ENCODE measurements at regions not wholly inside any gene's neighbourhood (a gene's known extent, or its start where the extent isn't known, plus 50 kb on each side); places are given as distances from the start of the nearest gene placed in this dataset.

DNA sequence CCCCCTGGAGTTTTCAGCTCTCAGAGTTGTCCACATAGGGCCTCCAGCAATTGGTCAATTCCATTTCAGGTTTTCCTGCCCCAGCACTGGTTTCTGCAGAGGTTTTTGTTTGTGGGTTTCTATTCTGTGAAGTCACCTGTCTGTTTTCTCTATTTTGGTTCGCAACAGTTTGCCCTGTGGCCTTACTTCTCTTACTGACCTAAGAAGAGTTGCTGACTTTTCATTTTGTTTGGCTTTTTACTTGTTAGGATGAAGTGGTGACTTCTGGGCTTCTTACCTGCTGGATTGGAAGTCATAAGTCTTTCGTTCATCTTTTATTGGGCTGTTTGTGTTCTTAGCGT lies 196.4 kb upstream of the PARP11 start:
- Histone ChIP-seq H3K18ac (ENCODE audit: low read depth, low read length) (no peak overlapping the region), H3K79me1 (ENCODE audit: low read depth in 1 of 2, low read length in 2 of 2) (no peaks in the 10 kb centered on the region), H2BK20ac (ENCODE audit: low read depth, low read length) (no peak overlapping the region), H4K8ac (ENCODE audit: low read depth in 2 of 2, low read length in 2 of 2) (no peak overlapping the region), H2AK5ac (ENCODE audit: low read depth, low read length) (no peak overlapping the region), H2BK120ac (ENCODE audit: low read depth, low read length) (no peak overlapping the region), H3K23ac (ENCODE audit: low read depth, low read length) (no peak overlapping the region), H3K4me1 (ENCODE audit: control insufficient read depth, insufficient read depth, low read length) (no peaks in the 10 kb centered on the region), H3K56ac (ENCODE audit: extremely low read depth, insufficient read depth, low read length) (no peak overlapping the region), H3K27me3 (ENCODE audit: control insufficient read depth, insufficient read depth, low read length) (no peaks in the 10 kb centered on the region), H3K36me3 (ENCODE audit: control insufficient read depth, insufficient read depth, low read length) (no peaks in the 10 kb centered on the region), H4K5ac (ENCODE audit: low read depth, low read length) (no peak overlapping the region), H3K4me2 (ENCODE audit: low read depth, low read length) (no peak overlapping the region), H3K27ac (ENCODE audit: insufficient read depth, low read length) (no peak overlapping the region), H2AFZ (replicated peaks; ENCODE audit: low read length, poor library complexity) (no peak overlapping the region), H2AK9ac (replicated peaks; ENCODE audit: low read depth, low read length, poor library complexity) (no peak overlapping the region), H3K14ac (replicated peaks; ENCODE audit: low read depth, low read length) (no peak overlapping the region), H2BK5ac (ENCODE audit: low read depth, low read length, poor library complexity, severe bottlenecking) (no peak overlapping the region), H3K9ac (ENCODE audit: low read depth, low read length) (no peak overlapping the region), H3K4ac (ENCODE audit: low read depth, low read length) (no peak overlapping the region), H3K9me3 (ENCODE audit: control insufficient read depth, insufficient read depth, low read length) (no peaks in the 10 kb centered on the region), H3K9me1 (ENCODE audit: insufficient read depth, low read length) (no peaks in the 10 kb centered on the region), H2BK15ac (ENCODE audit: low read depth, low read length) (no peak overlapping the region), H4K91ac (ENCODE audit: insufficient read depth, low read depth, low read length) (no peak overlapping the region), H3K4me3 (ENCODE audit: insufficient read depth, low read depth, low read length) (no peak overlapping the region), H4K20me1 (ENCODE audit: insufficient read depth, low read length) (no peaks in the 10 kb centered on the region)
- DNase-seq = no peak
- dilution Hi-C loops (cut with HindIII; ENCODE audit: low sequenced_read_pairs, unreplicated experiment) (no loop called here), intact Hi-C loops (cut with micrococcal nuclease) (no loop called here), in situ Hi-C loops (cut with MboI; ENCODE audit: low sequenced_read_pairs) (no loop called here)
- POLR2A ChIA-PET (ENCODE audit: unreplicated experiment) = no interaction called here
- no TSS peak for BruUV-seq (replicated peaks)
- ATAC-seq (ENCODE audit: low read depth) = no peak
- TF ChIP-seq NFE2L2 (IDR thresholded peaks at IDR 0.05; ENCODE audit: low read depth, low read length) = no peak
- no peak for TF ChIP-seq SMC3 (IDR thresholded peaks at IDR 0.05; ENCODE audit: low read depth, low read length)
- TF ChIP-seq, protein P1, sequence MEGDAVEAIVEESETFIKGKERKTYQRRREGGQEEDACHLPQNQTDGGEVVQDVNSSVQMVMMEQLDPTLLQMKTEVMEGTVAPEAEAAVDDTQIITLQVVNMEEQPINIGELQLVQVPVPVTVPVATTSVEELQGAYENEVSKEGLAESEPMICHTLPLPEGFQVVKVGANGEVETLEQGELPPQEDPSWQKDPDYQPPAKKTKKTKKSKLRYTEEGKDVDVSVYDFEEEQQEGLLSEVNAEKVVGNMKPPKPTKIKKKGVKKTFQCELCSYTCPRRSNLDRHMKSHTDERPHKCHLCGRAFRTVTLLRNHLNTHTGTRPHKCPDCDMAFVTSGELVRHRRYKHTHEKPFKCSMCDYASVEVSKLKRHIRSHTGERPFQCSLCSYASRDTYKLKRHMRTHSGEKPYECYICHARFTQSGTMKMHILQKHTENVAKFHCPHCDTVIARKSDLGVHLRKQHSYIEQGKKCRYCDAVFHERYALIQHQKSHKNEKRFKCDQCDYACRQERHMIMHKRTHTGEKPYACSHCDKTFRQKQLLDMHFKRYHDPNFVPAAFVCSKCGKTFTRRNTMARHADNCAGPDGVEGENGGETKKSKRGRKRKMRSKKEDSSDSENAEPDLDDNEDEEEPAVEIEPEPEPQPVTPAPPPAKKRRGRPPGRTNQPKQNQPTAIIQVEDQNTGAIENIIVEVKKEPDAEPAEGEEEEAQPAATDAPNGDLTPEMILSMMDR (conservative IDR thresholded peaks at IDR 0.05; ENCODE audit: low read depth, low read length) = no peak
- TF ChIP-seq RFX5 (IDR thresholded peaks at IDR 0.05; ENCODE audit: low read depth, low read length) = no peak
- no peak for TF ChIP-seq MAFK (IDR thresholded peaks at IDR 0.05; ENCODE audit: low read depth, low read length)
- no peak for TF ChIP-seq BHLHE40 (IDR thresholded peaks at IDR 0.05; ENCODE audit: low read depth, low read length)
- TF ChIP-seq, protein P2, sequence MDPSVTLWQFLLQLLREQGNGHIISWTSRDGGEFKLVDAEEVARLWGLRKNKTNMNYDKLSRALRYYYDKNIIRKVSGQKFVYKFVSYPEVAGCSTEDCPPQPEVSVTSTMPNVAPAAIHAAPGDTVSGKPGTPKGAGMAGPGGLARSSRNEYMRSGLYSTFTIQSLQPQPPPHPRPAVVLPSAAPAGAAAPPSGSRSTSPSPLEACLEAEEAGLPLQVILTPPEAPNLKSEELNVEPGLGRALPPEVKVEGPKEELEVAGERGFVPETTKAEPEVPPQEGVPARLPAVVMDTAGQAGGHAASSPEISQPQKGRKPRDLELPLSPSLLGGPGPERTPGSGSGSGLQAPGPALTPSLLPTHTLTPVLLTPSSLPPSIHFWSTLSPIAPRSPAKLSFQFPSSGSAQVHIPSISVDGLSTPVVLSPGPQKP (IDR thresholded peaks at IDR 0.05; ENCODE audit: borderline replicate concordance, low read depth, low read length) = no peak
- no peak for TF ChIP-seq POLR2A (IDR thresholded peaks at IDR 0.05; ENCODE audit: low read depth, low read length)
- no peak for TF ChIP-seq RAD21 (IDR thresholded peaks at IDR 0.05; ENCODE audit: low read length)
- TF ChIP-seq MXI1 (IDR thresholded peaks at IDR 0.05; ENCODE audit: borderline replicate concordance, low read depth, low read length) = no peak
- no peak for TF ChIP-seq CHD1 (IDR thresholded peaks at IDR 0.05; ENCODE audit: low read depth, low read length)
- TF ChIP-seq MAZ (IDR thresholded peaks at IDR 0.05; ENCODE audit: borderline replicate concordance, low read depth, low read length) = no peak
- no CpG with 5 or more reads among the region's 3 CpGs for WGBS, 2 experiments (ENCODE audit: extremely low coverage in 2 of 2, insufficient read length in 1 of 2)
- CTCF ChIA-PET = interaction anchor here (0.7 kb wide), 1 partner anchor 63 kb away, joined by 6 read pairs; no protein-coding TSS in a partner anchor

All from IMR-90 (cell line).